Spleen (tissue), 11 donors: ENCODE measurements at regions not wholly inside any gene's neighbourhood (a gene's known extent, or its start where the extent isn't known, plus 50 kb on each side); places are given as distances from the start of the nearest gene placed in this dataset.

Experiments
- DNase-seq: peaks from one replicate; pipeline ENCODE4 v3.0.0-alpha.2; 2020
- H3K27ac ChIP-seq, 8 donors: fragments of 200-600 bp; sonication (generic) in 7 of 8; 1 replicate in 4 of 8; 2 replicates in 4 of 8; pipeline versions ENCODE4 v1.5.0 to v1.8.0; 2016 to 2021; ENCODE audit warnings: inconsistent platforms in 4 of 8, mild to moderate bottlenecking in 4 of 8, moderate library complexity in 1 of 8
- H3K27me3 ChIP-seq, 7 donors: fragments of 200-600 bp; sonication (generic) in 6 of 7; replicated peaks in 1 of 7; 1 replicate in 4 of 7; 2 replicates in 3 of 7; pipeline versions ENCODE4 v1.5.0 to v1.8.0; 2016 to 2021; ENCODE audit warnings: inconsistent platforms in 3 of 7, mild to moderate bottlenecking in 1 of 7
- H3K36me3 ChIP-seq, 6 donors: fragments of 200-600 bp; sonication (generic) in 5 of 6; 1 replicate in 4 of 6; 2 replicates in 2 of 6; pipeline versions ENCODE4 v1.5.0 to v1.8.0; 2016 to 2021; ENCODE audit warnings: inconsistent platforms in 2 of 6
- H3K4me1 ChIP-seq, 6 donors: fragments of 200-600 bp; sonication (generic) in 5 of 6; 1 replicate in 3 of 6; 2 replicates in 3 of 6; pipeline versions ENCODE4 v1.5.0 to v1.8.0; 2016 to 2021; ENCODE audit warnings: inconsistent platforms in 3 of 6
- H3K4me3 ChIP-seq, 8 donors: fragments of 200-600 bp; sonication (generic) in 7 of 8; 1 replicate in 4 of 8; 2 replicates in 4 of 8; pipeline versions ENCODE4 v1.5.0 to v1.8.0; 2016 to 2021; ENCODE audit warnings: inconsistent platforms in 4 of 8, mild to moderate bottlenecking in 4 of 8, moderate library complexity in 2 of 8
- H3K9me3 ChIP-seq, 8 donors: fragments of 200-600 bp; sonication (generic) in 7 of 8; 1 replicate in 4 of 8; 2 replicates in 4 of 8; pipeline versions ENCODE4 v1.5.0 to v1.8.0; 2016 to 2021; ENCODE audit warnings: inconsistent platforms in 4 of 8
- CTCF ChIP-seq, 11 experiments: fragments of 200-600 bp in 7 of 11; fragments of 450-650 bp in 4 of 11; sonication (generic) in 4 of 11; IDR thresholded peaks in 8 of 11; conservative IDR thresholded peaks in 3 of 11; 1 replicate in 7 of 11; 2 replicates in 4 of 11; pipeline versions ENCODE4 v1.4.0 to v1.8.0; 2016 to 2021; ENCODE audit warnings: antibody characterized with exemption in 11 of 11, inconsistent platforms in 4 of 11, mild to moderate bottlenecking in 1 of 11
- POLR2A ChIP-seq, 3 donors: fragments of 450-650 bp; IDR thresholded peaks; one replicate each; pipeline ENCODE4 v1.5.1; 2017; ENCODE audit warnings: antibody characterized with exemption in 3 of 3, mild to moderate bottlenecking in 1 of 3
- POLR2AphosphoS5 ChIP-seq, 3 donors: sonication (generic); formaldehyde crosslinking; IDR thresholded peaks; one replicate each; pipeline ENCODE4 v1.5.1; 2017; ENCODE audit warnings: antibody characterized with exemption in 3 of 3
- WGBS, 5 donors: extraction: QIAGEN DNeasy Blood & Tissue Kit in 3 of 5; methylation state at CpG; one replicate each; pipeline versions ENCODE4 v1.1.5 to v1.1.7; 2013 to 2018; 5-methylcytosine and 5-hydroxymethylcytosine counted together
- intact Hi-C: fragments of 100-400 bp; cut with DNase I; formaldehyde crosslinking; loops from one replicate; pipeline ENCODE4 v1.15.0; 2023; ENCODE audit warnings: low total_unique reads
- donor health status: healthy with polysubstance abuse.
- donor health status: DM: no; HTN: no; CAD: no; lungs with moderate emphysema.
- donor health status: DM: no; HTN: no; CAD: no.
- donor health status: Bipolar disorder and iron deficiency.
- donor health status: healthy.
- donor health status: DM: no; HTN: no; CAD: no.
- donor health status: DM: yes; HTN: yes; CAD: no.

- H3K4me1 ChIP-seq = no peaks in the 10 kb centered on the region
- H3K4me3 ChIP-seq = no peak overlapping the region
- no peak for DNase-seq
- H3K36me3 ChIP-seq = no peaks in the 10 kb centered on the region
- WGBS, 5 donors = 71 to 79% (median 75%) methylated on average over 4 of the region's 4 CpGs
- intact Hi-C loops = no loop called here
- H3K27ac ChIP-seq = no peak overlapping the region
- H3K9me3 ChIP-seq = no peaks in the 10 kb centered on the region
- no peaks in the 10 kb centered on the region for H3K27me3 ChIP-seq
- TF ChIP-seq CTCF (IDR thresholded peaks at IDR 0.05 in 8 of 11, conservative IDR thresholded peaks at IDR 0.05 in 3 of 11) (no peak), POLR2AphosphoS5 (IDR thresholded peaks at IDR 0.05) (no peak)
Measured at GRCh38 chr6:92126088-92126487, 1293.3 kb downstream of the EPHA7 start.

GRCh38 chr6:92125681-92126080 lies 1293.7 kb downstream of the EPHA7 start:
- Histone ChIP-seq H3K4me3 (no peak overlapping the region), H3K4me1 (no peaks in the 10 kb centered on the region), H3K27ac (no peak overlapping the region), H3K9me3 (no peaks in the 10 kb centered on the region), H3K36me3 (no peaks in the 10 kb centered on the region), H3K27me3 (no peaks in the 10 kb centered on the region)
- intact Hi-C loops = no loop called here
- TF ChIP-seq POLR2A (IDR thresholded peaks at IDR 0.05) = no peak
- TF ChIP-seq CTCF (IDR thresholded peaks at IDR 0.05 in 8 of 11, conservative IDR thresholded peaks at IDR 0.05 in 3 of 11) = no peak
- no peak for TF ChIP-seq POLR2AphosphoS5 (IDR thresholded peaks at IDR 0.05)
- WGBS, 5 donors = 57 to 71% (median 67%) methylated on average over 4 of the region's 4 CpGs
- DNase-seq = no peak

- no peaks in the 10 kb centered on the region for H3K27me3 ChIP-seq
- no peak for TF ChIP-seq CTCF (IDR thresholded peaks at IDR 0.05 in 8 of 11, conservative IDR thresholded peaks at IDR 0.05 in 3 of 11)
- TF ChIP-seq POLR2A (IDR thresholded peaks at IDR 0.05) = no peak
- TF ChIP-seq POLR2AphosphoS5 (IDR thresholded peaks at IDR 0.05) = no peak
- no peak for DNase-seq
- intact Hi-C loops = no loop called here
- H3K9me3 ChIP-seq = no peaks in the 10 kb centered on the region
- no peak overlapping the region for H3K4me3 ChIP-seq
- no peaks in the 10 kb centered on the region for H3K4me1 ChIP-seq
- no peak overlapping the region for H3K27ac ChIP-seq
- H3K36me3 ChIP-seq = no peaks in the 10 kb centered on the region
- WGBS, 5 donors = 54 to 60% (median 57%) methylated on average over 7 of the region's 7 CpGs
Measured at GRCh38 chr6:92124200-92124651, 1295.1 kb downstream of the EPHA7 start.

GRCh38 chr6:92122746-92123145 lies 1296.6 kb downstream of the EPHA7 start:
- no peak for DNase-seq
- WGBS, 5 donors = 44 to 73% (median 56%) methylated on average over 3 of the region's 3 CpGs
- Histone ChIP-seq H3K4me3 (no peak overlapping the region), H3K9me3 (no peaks in the 10 kb centered on the region), H3K27me3 (no peaks in the 10 kb centered on the region), H3K4me1 (no peaks in the 10 kb centered on the region), H3K36me3 (no peaks in the 10 kb centered on the region), H3K27ac (no peak overlapping the region)
- TF ChIP-seq CTCF (IDR thresholded peaks at IDR 0.05 in 8 of 11, conservative IDR thresholded peaks at IDR 0.05 in 3 of 11) (peak in 1 of 11 experiments; percentile 11), POLR2A (IDR thresholded peaks at IDR 0.05) (no peak), POLR2AphosphoS5 (IDR thresholded peaks at IDR 0.05) (no peak)
- intact Hi-C loops = no loop called here
